Left colon (tissue), 2 donors: ENCODE measurements at regions not wholly inside any gene's neighbourhood (a gene's known extent, or its start where the extent isn't known, plus 50 kb on each side); places are given as distances from the start of the nearest gene placed in this dataset.
"Not testable (repeated sequence)": the region's sequence is repeated elsewhere in the genome, so short reads cannot be mapped to it uniquely, and the experiment has no call there.

ENCODE experiments used
- ATAC-seq: fragments of 200-7000 bp; cut with Tn5 transposase; one replicate; pipeline ENCODE4 v1.9.1; 2020; ENCODE audit warnings: mild to moderate bottlenecking, moderate library complexity
- DNase-seq, 2 donors: peaks; one replicate each; pipeline ENCODE4 v3.0.0-alpha.2; 2020
- intact Hi-C, 2 donors: fragments of 100-400 bp; cut with DNase I in 1 of 2; cut with micrococcal nuclease in 1 of 2; formaldehyde crosslinking; loops; one replicate each; pipeline versions ENCODE4 v1.11.2 to v1.14.0; 2022; cut with DNase I, micrococcal nuclease
- donor health status: DM: no; HTN: no; CAD: no.
- donor health status: DM: yes; HTN: yes; CAD: no.

- intact Hi-C loops, result no loop called here
- DNase-seq (no peak), ATAC-seq (no peak)
Measured at GRCh38 chr3:67127254-67127653, 129.1 kb downstream of the KBTBD8 start.

GRCh38 chr3:67142432-67142831, 144.3 kb downstream of the KBTBD8 start:
- intact Hi-C loops, result no loop called here
- DNase-seq (no peak), ATAC-seq (no peak)

GRCh38 chr3:67145738-67146137, 147.6 kb downstream of the KBTBD8 start:
- no peak for ATAC-seq
- DNase-seq, result no peak
- intact Hi-C loops, result no loop called here

GRCh38 chr3:67154429-67154828, 156.3 kb downstream of the KBTBD8 start:
- intact Hi-C loops, result no loop called here
- ATAC-seq, result no peak

GRCh38 chr3:67167481-67167880, 169.4 kb downstream of the KBTBD8 start:
- ATAC-seq (no peak), DNase-seq (no peak)
- intact Hi-C loops, result no loop called here

More at GRCh38 chr3:67154429-67154828, 156.3 kb downstream of the KBTBD8 start:
- DNase-seq, result no peak

- no peak for ATAC-seq
- intact Hi-C loops, result no loop called here
Measured at GRCh38 chr3:67171841-67172240, 173.7 kb downstream of the KBTBD8 start.

GRCh38 chr3:67173130-67173529, 175.0 kb downstream of the KBTBD8 start:
- not testable (repeated sequence) for ATAC-seq

More at GRCh38 chr3:67171841-67172240, 173.7 kb downstream of the KBTBD8 start:
- DNase-seq, result no peak

GRCh38 chr3:67176396-67176795, 178.3 kb downstream of the KBTBD8 start:
- no peak for DNase-seq
- ATAC-seq, result no peak
- intact Hi-C loops, result no loop called here

More at GRCh38 chr3:67173130-67173529, 175.0 kb downstream of the KBTBD8 start:
- DNase-seq, intact Hi-C loops: not testable (repeated sequence)

- no peak for DNase-seq
- no peak for ATAC-seq
- intact Hi-C loops, result no loop called here
Measured at GRCh38 chr3:67192466-67192865, 194.4 kb downstream of the KBTBD8 start.

- intact Hi-C loops, result no loop called here
- no peak for ATAC-seq
Measured at GRCh38 chr3:67196677-67197076, 198.6 kb downstream of the KBTBD8 start.

GRCh38 chr3:67198374-67198773, 200.3 kb downstream of the KBTBD8 start:
- intact Hi-C loops, result no loop called here
- DNase-seq (no peak), ATAC-seq (no peak)

More at GRCh38 chr3:67196677-67197076, 198.6 kb downstream of the KBTBD8 start:
- DNase-seq, result no peak

- DNase-seq, result no peak
- ATAC-seq, result no peak
- intact Hi-C loops, result no loop called here
Measured at GRCh38 chr3:67200618-67201017, 202.5 kb downstream of the KBTBD8 start.

- DNase-seq (no peak), ATAC-seq (no peak)
- intact Hi-C loops, result no loop called here
Measured at GRCh38 chr3:67201026-67201425, 202.9 kb downstream of the KBTBD8 start.

GRCh38 chr3:67202053-67202452, 203.9 kb downstream of the KBTBD8 start:
- intact Hi-C loops, result no loop called here
- ATAC-seq, result no peak
- DNase-seq, result no peak

GRCh38 chr3:67204951-67205350, 206.8 kb downstream of the KBTBD8 start:
- ATAC-seq, result no peak
- intact Hi-C loops, result no loop called here
- DNase-seq, result no peak

GRCh38 chr3:67215690-67216089, 217.6 kb downstream of the KBTBD8 start:
- ATAC-seq (no peak), DNase-seq (no peak)
- intact Hi-C loops, result no loop called here

GRCh38 chr3:67227030-67227429, 228.9 kb downstream of the KBTBD8 start:
- intact Hi-C loops, result no loop called here
- DNase-seq (no peak), ATAC-seq (no peak)

GRCh38 chr3:67228136-67228535, 230.0 kb downstream of the KBTBD8 start:
- intact Hi-C loops, result no loop called here
- ATAC-seq (no peak), DNase-seq (no peak)

- ATAC-seq (no peak), DNase-seq (no peak)
- intact Hi-C loops, result no loop called here
Measured at GRCh38 chr3:67232642-67233041, 234.5 kb downstream of the KBTBD8 start.

- DNase-seq, result no peak
- intact Hi-C loops, result no loop called here
- ATAC-seq, result no peak
Measured at GRCh38 chr3:67239353-67239752, 241.2 kb downstream of the KBTBD8 start.

GRCh38 chr3:67241084-67241483, 243.0 kb downstream of the KBTBD8 start:
- ATAC-seq (no peak), DNase-seq (no peak)
- intact Hi-C loops, result no loop called here

GRCh38 chr3:67244130-67244529, 246.0 kb downstream of the KBTBD8 start:
- intact Hi-C loops, result no loop called here
- ATAC-seq (no peak), DNase-seq (no peak)
